ENCODE measurements at regions not wholly inside any gene's neighbourhood (a gene's known extent, or its start where the extent isn't known, plus 50 kb on each side); places are given as distances from the start of the nearest gene placed in this dataset.

DNA sequence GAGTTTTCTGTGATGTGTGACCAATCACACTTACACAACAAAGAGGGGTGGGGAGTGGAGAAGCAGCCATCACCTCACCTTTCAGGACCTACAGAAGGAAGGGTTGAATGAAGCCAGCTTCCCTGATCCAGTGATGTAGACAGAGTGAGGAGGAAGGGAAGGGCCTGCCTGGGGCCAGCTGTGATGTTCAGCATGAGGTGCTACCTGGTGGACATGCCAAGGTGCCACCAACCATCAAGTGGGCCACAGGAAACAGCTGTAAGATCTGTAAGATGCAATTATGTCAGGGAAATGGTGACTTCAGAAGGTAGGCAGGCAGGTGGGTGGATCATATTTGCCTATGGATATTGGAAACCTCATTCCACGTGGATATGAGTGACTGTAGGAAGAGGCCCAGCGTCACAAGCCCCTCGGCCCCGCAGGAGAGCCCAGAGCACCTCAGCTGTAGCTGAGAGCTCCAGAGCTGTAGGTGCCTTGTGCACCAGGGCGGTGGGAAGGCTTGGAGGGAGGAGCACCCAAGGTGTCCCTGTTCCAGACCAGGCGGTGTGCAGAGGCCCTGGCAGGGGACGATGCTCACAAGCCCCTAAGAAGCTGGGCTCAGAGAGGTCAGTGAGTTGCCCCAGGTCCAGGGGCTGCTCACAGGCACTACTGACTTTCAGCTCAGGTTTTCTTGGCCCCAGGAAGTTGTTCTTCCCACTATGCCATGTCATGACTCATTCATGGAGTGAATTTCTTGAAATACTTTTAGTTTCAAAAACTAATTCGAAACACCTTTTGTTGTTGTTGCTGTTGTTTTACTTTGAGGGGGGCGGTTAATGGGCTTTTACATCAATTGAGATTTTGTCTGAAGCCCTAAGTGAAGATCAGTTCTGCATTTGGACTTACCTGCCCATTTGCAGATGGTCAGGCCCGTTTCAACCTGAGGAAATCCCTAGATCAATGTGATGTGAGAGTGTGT is 94.2 kb upstream of the ALDH1A3 start:
- no peak for DNase-seq

- no peak for DNase-seq
Measured at GRCh38 chr15:100786139-100786531, 93.5 kb upstream of the ALDH1A3 start.

DNA sequence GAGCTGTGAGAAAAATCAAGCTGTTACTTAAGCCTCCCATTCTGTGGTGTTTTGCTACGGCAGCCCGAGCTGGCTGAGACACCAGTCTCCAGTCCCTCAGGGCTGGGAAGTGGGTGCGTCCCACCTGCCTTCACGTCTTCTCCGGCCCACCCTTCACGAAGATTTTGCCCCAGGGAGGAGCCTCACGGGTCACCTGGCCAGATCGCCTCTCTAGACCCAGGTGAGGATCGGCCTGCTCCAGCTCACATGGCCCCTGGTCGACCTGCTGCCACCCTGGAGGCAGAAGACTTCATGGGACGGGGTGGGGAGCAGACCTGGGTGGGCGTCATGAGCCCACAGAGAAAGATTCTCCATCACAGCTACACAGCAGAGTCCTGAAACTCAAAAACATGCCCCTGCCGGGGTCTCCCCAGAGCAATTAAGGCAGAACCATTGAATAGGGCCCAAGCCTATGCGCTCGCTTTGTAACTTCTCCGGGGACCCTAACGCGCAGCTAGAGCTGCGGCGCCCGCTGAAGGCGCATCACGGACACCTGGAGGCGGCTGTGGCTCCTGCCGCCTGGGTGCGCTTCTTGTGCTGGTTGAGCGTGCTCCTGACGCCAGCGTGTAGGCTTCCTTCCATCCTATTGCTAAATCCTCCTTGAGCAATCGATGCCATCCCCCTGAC is 92.6 kb upstream of the ALDH1A3 start:
- DNase-seq, result no peak

DNA sequence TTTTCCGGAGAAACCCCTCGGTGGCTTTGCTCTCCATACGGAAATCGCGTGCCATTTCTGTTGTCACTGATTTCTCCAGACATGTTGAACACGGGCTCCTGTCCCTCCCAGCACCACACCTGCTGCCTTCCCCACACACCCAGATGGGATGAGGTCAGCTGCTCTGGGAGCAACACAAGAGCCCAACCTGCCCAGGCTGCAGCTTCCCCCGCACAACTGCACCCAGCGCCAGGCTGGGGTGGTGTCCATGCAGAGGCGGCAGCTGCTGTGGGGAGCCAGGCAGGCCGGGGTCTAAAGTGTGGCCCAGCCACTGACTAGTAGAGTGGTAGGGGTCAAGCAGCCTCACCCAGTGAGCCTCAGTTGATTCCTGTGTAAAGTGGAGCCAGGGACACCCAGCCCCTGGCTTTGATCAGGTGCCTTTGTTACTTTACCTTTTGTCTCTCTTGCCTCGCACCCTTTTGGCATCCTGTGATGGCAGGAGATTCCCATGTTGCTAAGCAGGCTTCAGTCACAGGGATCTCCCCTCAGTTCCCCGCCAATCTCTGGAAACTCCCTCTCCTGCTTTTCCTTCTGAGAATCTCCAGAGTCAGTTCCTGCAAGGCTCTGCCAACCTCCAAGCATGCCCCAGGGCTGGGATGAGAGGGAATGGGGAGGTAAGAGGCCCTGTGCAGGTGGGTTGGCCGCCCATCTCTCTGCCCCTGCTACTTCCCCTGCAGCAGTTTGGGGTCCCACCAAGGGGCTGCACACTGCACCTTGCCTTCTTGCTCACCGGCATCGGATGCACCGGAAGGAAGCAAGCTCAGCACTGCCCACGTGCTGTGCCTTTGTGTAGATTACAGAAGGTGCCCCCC is 91.8 kb upstream of the ALDH1A3 start:
- peak; percentile 8 to 59 for DNase-seq

GRCh38 chr15:100788418-100789105 is 91.1 kb upstream of the ALDH1A3 start:
- no peak for DNase-seq

DNA sequence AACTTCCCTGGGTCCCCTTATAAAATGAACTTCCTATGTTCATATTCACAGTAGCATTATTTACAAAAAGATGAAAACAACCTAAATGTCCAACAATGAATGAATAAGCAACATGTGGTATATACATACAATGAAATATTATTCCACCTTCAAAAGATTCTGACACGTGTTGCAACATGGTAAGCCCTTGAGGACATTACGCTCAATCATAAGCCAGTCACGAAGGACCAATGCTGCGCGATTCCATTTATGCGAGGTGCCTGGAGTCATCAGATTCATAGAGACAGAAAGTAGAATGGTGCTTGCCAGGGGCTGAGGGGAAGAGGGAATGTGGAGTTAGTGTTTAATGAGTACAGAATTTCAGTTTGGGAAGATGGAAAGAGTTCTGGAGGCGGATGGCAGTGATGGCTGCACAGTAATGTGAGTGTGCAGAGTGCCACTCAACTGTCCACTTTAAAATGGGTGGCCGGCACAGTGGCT is 88.8 kb upstream of the ALDH1A3 start:
- DNase-seq, result no peak

- no peak for DNase-seq
Measured at GRCh38 chr15:100794008-100794407, 85.6 kb upstream of the ALDH1A3 start.

DNA sequence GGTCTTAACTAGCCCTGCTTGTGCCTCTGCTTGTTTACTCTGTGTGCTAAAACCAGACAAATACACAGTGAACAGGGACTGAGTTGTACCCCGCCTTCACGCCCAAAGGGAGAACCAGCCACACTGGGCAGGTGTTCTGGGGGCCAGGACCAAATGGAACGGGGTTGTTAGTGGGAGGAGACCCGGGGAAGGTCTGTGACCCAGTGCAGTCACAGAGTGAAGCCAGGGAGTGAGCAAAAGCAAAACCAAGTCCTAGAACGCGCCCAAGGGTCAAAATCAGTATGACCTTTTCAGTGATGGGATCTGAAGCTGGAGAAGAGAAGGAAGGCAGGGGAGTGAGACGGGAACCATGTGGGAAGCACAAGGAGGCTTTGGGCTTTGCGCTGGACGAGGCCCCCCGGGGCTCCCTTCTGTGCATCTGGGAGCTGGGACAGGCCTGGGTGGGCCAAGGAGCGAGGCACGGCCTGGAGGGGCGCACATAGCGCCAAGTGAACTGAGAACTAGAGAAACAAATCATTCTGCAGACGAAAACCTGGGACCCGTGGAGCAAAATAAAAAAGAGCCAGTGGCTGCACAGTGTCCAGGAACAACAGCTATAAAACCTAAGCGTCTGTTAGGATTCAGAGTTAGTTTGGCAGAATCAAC is 78.3 kb upstream of the ALDH1A3 start:
- no peak for DNase-seq

DNA sequence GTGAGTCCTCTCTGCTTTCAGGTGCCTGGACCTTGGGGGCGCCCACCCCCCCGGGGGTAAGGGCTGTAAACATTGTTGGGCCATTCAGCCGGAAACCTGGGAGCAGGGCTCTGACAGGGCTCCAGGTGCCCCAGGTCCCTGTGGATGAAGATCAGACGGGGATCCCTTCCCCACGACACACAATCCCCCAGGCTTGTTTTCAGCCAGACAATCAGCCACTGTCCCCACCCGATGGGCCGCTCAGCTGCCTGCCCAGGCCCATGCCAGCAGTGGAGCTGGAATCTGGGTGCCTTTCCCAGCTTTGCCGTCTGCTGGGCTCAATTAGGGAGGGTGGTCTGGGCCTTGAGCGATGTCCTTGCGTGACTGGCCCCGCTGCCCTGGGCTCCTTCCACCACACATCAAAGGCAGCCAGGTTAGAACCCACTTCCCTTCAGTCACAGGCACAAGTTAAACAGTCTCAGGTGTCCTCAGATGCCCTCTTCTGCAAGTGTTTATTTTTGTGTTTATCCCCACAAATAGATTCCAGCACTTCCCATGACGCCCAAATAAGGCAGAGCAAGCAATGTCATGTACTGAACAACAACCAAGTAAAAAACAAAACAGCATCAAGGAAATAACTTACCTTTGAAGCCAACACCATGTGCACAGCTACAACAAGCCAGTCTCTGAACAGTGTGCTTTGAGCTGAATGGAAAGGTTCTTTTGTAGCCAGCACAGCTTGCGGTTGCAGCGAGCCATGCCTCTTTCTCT is 77.0 kb upstream of the ALDH1A3 start:
- DNase-seq, result no peak

DNA sequence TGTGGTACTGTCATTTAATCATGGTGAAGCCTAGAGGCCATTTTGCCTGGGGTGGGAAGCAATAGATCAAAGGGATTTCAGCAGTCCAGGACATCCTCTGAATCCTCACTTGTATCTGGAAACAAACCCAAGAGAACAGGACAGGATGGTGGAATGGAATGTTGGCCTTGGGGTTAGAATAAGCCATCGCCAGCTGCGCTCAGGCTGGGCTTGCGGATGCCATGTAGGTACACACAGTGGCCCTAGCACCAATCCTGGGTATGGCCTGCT is 76.5 kb upstream of the ALDH1A3 start:
- no peak for DNase-seq

GRCh38 chr15:100806157-100806556 is 73.5 kb upstream of the ALDH1A3 start:
- no peak for DNase-seq

DNA sequence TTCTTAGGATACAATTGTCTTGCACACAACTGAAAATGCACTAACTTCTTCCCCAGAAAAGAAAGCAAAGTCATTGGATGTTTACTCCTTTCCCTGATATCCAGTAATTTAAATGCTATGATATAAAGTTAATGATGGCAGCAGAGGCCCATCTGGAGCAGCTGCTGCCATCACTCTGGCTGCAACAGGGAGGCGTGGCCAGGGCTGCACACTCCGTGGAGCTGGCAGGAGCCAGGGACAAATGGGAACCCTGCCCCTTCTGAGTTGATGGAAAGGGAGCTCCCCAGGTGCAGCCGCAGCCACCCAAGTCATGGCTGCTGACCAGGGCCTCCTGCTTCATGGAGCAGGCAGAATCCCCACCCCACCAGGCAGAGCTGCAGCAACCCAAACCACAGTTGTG is 72.6 kb upstream of the ALDH1A3 start:
- no peak for DNase-seq

DNA sequence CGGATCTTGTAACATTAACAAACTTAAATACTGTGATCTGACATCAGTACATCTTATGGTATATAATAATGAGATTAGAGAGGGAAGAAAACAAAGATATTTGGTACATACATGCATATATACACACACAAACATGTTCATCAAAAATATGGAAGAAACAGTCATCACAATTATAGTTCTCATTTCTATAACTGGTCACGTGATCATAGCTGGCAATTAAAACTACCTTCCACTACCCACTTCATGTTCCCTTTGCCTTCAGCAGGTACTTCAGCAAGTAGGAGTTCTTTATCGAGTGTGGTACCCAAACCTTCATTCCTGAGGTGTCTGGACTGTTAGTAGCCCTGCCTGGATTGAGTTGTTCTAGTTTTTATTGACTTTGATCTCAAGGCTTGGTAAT is 70.9 kb upstream of the ALDH1A3 start:
- DNase-seq, result no peak

DNA sequence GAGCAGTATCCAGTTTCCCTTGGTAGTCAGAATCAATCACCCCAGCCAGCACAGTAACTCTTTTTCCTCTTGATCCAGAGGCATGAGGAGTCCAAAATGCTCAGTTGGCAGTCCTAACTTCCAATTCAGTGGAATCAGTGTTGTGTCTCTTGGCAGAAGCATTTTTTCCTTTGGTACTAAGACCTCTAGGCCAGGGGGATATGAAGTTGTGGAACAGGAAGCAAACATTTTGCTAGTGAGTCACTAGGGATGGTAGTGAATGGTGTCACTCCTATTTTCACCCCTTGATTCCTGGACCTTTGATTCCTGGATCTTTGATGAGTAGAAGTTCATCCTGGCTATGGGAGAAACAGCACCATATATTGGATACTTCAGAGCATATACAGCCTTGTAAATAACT is 70.5 kb upstream of the ALDH1A3 start:
- no peak for DNase-seq

- no peak for DNase-seq
Measured at GRCh38 chr15:100809587-100809986, 70.0 kb upstream of the ALDH1A3 start.

DNA sequence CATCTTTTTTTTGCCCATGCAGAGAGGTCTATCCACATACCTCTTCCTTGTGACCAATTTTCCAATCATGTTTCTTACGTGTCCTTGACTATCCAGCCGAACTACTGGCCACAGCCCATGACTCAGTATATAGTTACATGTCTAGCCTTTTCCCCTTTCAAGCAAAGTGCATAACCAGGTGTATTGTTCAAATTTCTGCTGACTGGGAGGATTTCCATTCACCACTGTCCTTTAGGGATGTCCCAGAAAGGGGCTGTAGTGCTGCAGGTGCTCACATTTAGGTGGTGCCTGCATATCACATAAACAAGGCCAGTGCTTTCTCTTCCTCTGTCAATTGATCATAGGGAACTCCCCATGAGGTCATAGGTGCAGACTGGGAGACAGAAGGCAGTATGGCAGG is 69.4 kb upstream of the ALDH1A3 start:
- DNase-seq, result no peak

DNA sequence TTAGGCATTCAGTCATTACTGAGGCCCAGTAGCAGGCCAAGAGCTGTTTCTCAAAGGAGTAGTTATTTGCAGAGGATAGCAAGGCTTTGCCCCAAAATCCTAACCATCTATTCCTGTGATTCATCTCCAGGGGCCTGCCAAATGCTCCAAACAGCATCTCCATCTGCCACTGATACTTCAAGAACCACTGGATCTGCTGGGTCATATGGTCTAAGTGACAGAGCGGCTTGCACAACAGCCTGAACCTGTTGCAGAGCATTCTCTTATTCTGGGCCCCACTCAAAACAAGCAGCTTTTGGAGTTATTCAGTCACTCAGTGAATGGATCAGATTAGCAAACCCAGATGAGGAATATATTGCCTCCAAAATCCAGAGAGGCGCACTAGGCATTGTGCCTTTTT is 68.8 kb upstream of the ALDH1A3 start:
- no peak for DNase-seq

DNA sequence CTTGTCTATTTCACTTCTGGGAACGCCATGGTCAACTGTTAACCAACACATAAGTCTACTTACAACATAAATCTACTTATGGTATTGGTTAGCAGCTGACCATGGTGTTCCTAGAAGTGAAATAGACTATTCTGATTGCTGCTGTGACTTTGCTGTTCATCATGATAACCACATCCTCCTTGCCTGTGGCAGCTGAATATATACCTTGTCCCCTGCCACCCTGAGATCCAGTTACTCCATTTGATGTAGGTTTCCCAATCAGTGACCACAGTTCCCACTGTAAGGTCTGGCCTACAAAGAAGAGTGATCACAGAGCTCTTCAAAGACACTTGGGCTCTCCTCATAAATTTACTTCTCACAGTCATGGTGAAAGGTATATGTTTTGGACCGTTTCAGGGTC is 66.8 kb upstream of the ALDH1A3 start:
- no peak for DNase-seq

- DNase-seq, result no peak
Measured at GRCh38 chr15:100818927-100819326, 60.7 kb upstream of the ALDH1A3 start.

GRCh38 chr15:100820528-100820927 is 59.1 kb upstream of the ALDH1A3 start:
- no peak for DNase-seq

GRCh38 chr15:100821327-100821726 is 58.3 kb upstream of the ALDH1A3 start:
- no peak for DNase-seq

DNA sequence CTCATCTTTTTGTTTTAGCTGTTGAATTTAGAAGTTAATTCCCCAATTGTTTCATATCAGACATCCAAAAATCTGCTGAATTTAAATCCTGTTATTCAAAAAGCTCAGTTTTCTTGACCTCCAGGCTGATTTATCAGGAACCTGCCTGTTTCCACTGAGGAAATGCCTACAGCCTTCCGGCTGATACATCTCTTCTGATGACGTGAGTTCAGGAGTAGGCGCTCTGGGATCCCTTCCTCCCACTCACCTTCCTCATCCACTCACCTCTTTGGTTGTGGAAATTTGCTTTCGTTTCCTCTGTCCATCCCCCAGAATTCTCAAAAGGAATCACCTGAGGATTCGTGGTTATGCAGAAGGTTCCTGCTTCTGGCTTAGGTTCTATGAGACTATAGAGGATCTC is 55.4 kb upstream of the ALDH1A3 start:
- DNase-seq, result no peak
